ENCODE measurements at regions not wholly inside any gene's neighbourhood (a gene's known extent, or its start where the extent isn't known, plus 50 kb on each side); places are given as distances from the start of the nearest gene placed in this dataset.

DNA sequence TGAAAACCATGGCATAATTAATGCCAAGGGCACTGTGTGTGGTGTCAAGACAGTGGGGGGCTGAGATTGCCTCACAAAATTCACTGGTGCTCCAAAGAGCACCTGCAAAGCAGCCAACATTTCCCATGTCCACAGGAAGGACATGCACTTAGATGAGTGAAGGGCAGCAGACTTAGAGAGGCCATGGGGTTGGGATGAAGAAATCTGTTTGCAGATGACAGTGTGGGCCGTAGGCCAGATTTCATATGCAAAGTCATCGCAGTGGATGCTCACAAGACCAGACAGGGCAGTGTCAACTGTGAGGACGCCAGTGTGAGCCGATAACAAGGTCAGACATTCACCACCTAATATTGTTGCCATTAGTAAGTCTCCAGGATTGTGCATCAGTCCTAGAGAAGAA is 773.4 kb downstream of the EFNB2 start:
- TF ChIP-seq, protein P1, sequence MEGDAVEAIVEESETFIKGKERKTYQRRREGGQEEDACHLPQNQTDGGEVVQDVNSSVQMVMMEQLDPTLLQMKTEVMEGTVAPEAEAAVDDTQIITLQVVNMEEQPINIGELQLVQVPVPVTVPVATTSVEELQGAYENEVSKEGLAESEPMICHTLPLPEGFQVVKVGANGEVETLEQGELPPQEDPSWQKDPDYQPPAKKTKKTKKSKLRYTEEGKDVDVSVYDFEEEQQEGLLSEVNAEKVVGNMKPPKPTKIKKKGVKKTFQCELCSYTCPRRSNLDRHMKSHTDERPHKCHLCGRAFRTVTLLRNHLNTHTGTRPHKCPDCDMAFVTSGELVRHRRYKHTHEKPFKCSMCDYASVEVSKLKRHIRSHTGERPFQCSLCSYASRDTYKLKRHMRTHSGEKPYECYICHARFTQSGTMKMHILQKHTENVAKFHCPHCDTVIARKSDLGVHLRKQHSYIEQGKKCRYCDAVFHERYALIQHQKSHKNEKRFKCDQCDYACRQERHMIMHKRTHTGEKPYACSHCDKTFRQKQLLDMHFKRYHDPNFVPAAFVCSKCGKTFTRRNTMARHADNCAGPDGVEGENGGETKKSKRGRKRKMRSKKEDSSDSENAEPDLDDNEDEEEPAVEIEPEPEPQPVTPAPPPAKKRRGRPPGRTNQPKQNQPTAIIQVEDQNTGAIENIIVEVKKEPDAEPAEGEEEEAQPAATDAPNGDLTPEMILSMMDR (IDR thresholded peaks at IDR 0.05; ENCODE audit: poor library complexity), result no peak
- TF ChIP-seq EZH2 (IDR thresholded peaks at IDR 0.05; ENCODE audit: borderline replicate concordance) (no peak), EZH2phosphoT487 (IDR thresholded peaks at IDR 0.05; ENCODE audit: low read depth, severe bottlenecking, unreplicated experiment) (no peak)

Measured in hepatocyte (in vitro differentiated cells).